Esophagus squamous epithelium (tissue), 5 donors: ENCODE measurements at regions not wholly inside any gene's neighbourhood (a gene's known extent, or its start where the extent isn't known, plus 50 kb on each side); places are given as distances from the start of the nearest gene placed in this dataset.

Experiments
- DNase-seq: peaks from one replicate; lab custom pipeline; 2025; lab: John Stamatoyannopoulos, UW
- H3K27ac ChIP-seq, 4 donors: fragments of 200-600 bp; sonication (generic); one replicate each; pipeline ENCODE4 v1.5.1; 2016 to 2019; ENCODE audit warnings: mild to moderate bottlenecking in 1 of 4
- H3K27me3 ChIP-seq, 4 donors: fragments of 200-600 bp; sonication (generic); 1 replicate in 3 of 4; 2 replicates in 1 of 4; pipeline versions ENCODE4 v1.5.1 to v1.6.0; 2017 to 2021; ENCODE audit warnings: antibody characterized with exemption in 1 of 4
- H3K36me3 ChIP-seq, 3 donors: fragments of 200-600 bp; sonication (generic); one replicate each; pipeline ENCODE4 v1.5.1; 2016 to 2019
- H3K4me1 ChIP-seq, 3 donors: fragments of 200-600 bp; sonication (generic); one replicate each; pipeline ENCODE4 v1.5.1; 2017 to 2019
- H3K4me3 ChIP-seq, 4 donors: fragments of 200-600 bp; sonication (generic); 1 replicate in 3 of 4; 2 replicates in 1 of 4; pipeline ENCODE4 v1.5.1; 2016 to 2019; ENCODE audit warnings: mild to moderate bottlenecking in 2 of 4, moderate library complexity in 1 of 4
- H3K9me3 ChIP-seq, 3 donors: fragments of 200-600 bp; sonication (generic); one replicate each; pipeline ENCODE4 v1.5.1; 2016 to 2019
- CTCF ChIP-seq, 6 experiments: fragments of 450-650 bp in 4 of 6; fragments of 200-600 bp in 2 of 6; sonication (generic) in 2 of 6; IDR thresholded peaks; one replicate each; pipeline ENCODE4 v1.5.1; 2016 to 2019; ENCODE audit warnings: antibody characterized with exemption in 6 of 6, mild to moderate bottlenecking in 4 of 6, moderate library complexity in 4 of 6
- POLR2A ChIP-seq, 4 donors: fragments of 450-650 bp; IDR thresholded peaks; one replicate each; pipeline ENCODE4 v1.6.1; 2017; ENCODE audit warnings: antibody characterized with exemption in 4 of 4, mild to moderate bottlenecking in 4 of 4, moderate library complexity in 3 of 4
- WGBS, 2 donors: methylation state at CpG; one replicate each; pipeline ENCODE4 v1.1.5; 2018; 5-methylcytosine and 5-hydroxymethylcytosine counted together
- intact Hi-C: fragments of 100-400 bp; cut with DNase I; formaldehyde crosslinking; loops from one replicate; pipeline ENCODE4 v1.15.0; 2022
- donor health status: DM: yes; HTN: yes; CAD: no.

GRCh38 chr6:168956141-168956838 lies 297.4 kb downstream of the THBS2 start:
- H3K4me1 ChIP-seq: no peaks in the 10 kb centered on the region
- H3K4me3 ChIP-seq: no peak overlapping the region
- no peak for DNase-seq
- peak overlapping the region in 1 of 4 donors; percentile 45 for H3K27ac ChIP-seq
- WGBS, 2 donors: 40 to 45% methylated on average over 7 of the region's 7 CpGs
- H3K9me3 ChIP-seq: no peaks in the 10 kb centered on the region
- no peaks in the 10 kb centered on the region for H3K36me3 ChIP-seq
- no peaks in the 10 kb centered on the region for H3K27me3 ChIP-seq
- no peak for TF ChIP-seq POLR2A (IDR thresholded peaks at IDR 0.05)
- TF ChIP-seq CTCF (IDR thresholded peaks at IDR 0.05): no peak
- intact Hi-C loops: no loop called here

- no peak for DNase-seq
- no peaks in the 10 kb centered on the region for H3K9me3 ChIP-seq
- H3K36me3 ChIP-seq: no peaks in the 10 kb centered on the region
- TF ChIP-seq CTCF (IDR thresholded peaks at IDR 0.05): no peak
- TF ChIP-seq POLR2A (IDR thresholded peaks at IDR 0.05): no peak
- intact Hi-C loops: no loop called here
- H3K4me3 ChIP-seq: no peak overlapping the region
- peak overlapping the region in 1 of 4 donors; percentile 67 for H3K27ac ChIP-seq
- H3K27me3 ChIP-seq: peaks cover 0 to 4% (median 0%) of the 10 kb centered on the region in 4 donors
- WGBS, 2 donors: 86 to 88% methylated on average over 6 of the region's 6 CpGs
- H3K4me1 ChIP-seq: peaks cover 0 to 24% (median 9%) of the 10 kb centered on the region in 3 donors
Measured at GRCh38 chr6:168953461-168953860, 300.2 kb downstream of the THBS2 start.

- Histone ChIP-seq H3K4me3 (peak overlapping the region in 1 of 4 donors; percentile 10), H3K36me3 (no peaks in the 10 kb centered on the region), H3K27ac (peak overlapping the region; percentile 2 to 68 (median 46)), H3K9me3 (no peaks in the 10 kb centered on the region), H3K4me1 (peaks cover 0 to 24% (median 9%) of the 10 kb centered on the region in 3 donors), H3K27me3 (peaks cover 0 to 4% (median 0%) of the 10 kb centered on the region in 4 donors)
- 65 to 74% methylated on average over 12 of the region's 12 CpGs for WGBS, 2 donors
- intact Hi-C loops: no loop called here
- TF ChIP-seq CTCF (IDR thresholded peaks at IDR 0.05) (no peak), POLR2A (IDR thresholded peaks at IDR 0.05) (no peak)
- no peak for DNase-seq
Measured at GRCh38 chr6:168951217-168951616, 302.4 kb downstream of the THBS2 start.

GRCh38 chr6:168950858-168951214 lies 302.8 kb downstream of the THBS2 start:
- peak overlapping the region; percentile 2 to 68 (median 46) for H3K27ac ChIP-seq
- intact Hi-C loops: no loop called here
- peak overlapping the region in 1 of 4 donors; percentile 10 for H3K4me3 ChIP-seq
- H3K9me3 ChIP-seq: no peaks in the 10 kb centered on the region
- peaks cover 0 to 24% (median 9%) of the 10 kb centered on the region in 3 donors for H3K4me1 ChIP-seq
- no peak for DNase-seq
- peaks cover 0 to 4% (median 0%) of the 10 kb centered on the region in 4 donors for H3K27me3 ChIP-seq
- H3K36me3 ChIP-seq: no peaks in the 10 kb centered on the region
- TF ChIP-seq CTCF (IDR thresholded peaks at IDR 0.05) (no peak), POLR2A (IDR thresholded peaks at IDR 0.05) (no peak)
- 63 to 94% methylated on average over 11 to 13 of the region's 14 CpGs for WGBS, 2 donors

GRCh38 chr6:168949981-168950857 lies 303.4 kb downstream of the THBS2 start:
- DNase-seq: no peak
- peak overlapping the region in 3 of 4 donors; percentile 2 to 68 (median 67) for H3K27ac ChIP-seq
- 27 to 35% methylated on average over 7 to 9 of the region's 10 CpGs for WGBS, 2 donors
- no peaks in the 10 kb centered on the region for H3K36me3 ChIP-seq
- H3K4me1 ChIP-seq: peaks cover 0 to 24% (median 9%) of the 10 kb centered on the region in 3 donors
- H3K4me3 ChIP-seq: peak overlapping the region in 1 of 4 donors; percentile 10
- no peaks in the 10 kb centered on the region for H3K9me3 ChIP-seq
- intact Hi-C loops: no loop called here
- peaks cover 0 to 4% (median 0%) of the 10 kb centered on the region in 4 donors for H3K27me3 ChIP-seq
- TF ChIP-seq CTCF (IDR thresholded peaks at IDR 0.05) (no peak), POLR2A (IDR thresholded peaks at IDR 0.05) (no peak)
